ENCODE measurements at regions not wholly inside any gene's neighbourhood (a gene's known extent, or its start where the extent isn't known, plus 50 kb on each side); places are given as distances from the start of the nearest gene placed in this dataset.

GRCh38 chr1:121471523-121471922 is 286.7 kb downstream of the SRGAP2C start:
- TF ChIP-seq POLR2A (IDR thresholded peaks at IDR 0.05) (no peak), CTCF (IDR thresholded peaks at IDR 0.05) (no peak)

All from thyroid gland (tissue), 4 donors.